ENCODE measurements at regions not wholly inside any gene's neighbourhood (a gene's known extent, or its start where the extent isn't known, plus 50 kb on each side); places are given as distances from the start of the nearest gene placed in this dataset.
"Not testable (repeated sequence)": the region's sequence is repeated elsewhere in the genome, so short reads cannot be mapped to it uniquely, and the experiment has no call there.

DNA sequence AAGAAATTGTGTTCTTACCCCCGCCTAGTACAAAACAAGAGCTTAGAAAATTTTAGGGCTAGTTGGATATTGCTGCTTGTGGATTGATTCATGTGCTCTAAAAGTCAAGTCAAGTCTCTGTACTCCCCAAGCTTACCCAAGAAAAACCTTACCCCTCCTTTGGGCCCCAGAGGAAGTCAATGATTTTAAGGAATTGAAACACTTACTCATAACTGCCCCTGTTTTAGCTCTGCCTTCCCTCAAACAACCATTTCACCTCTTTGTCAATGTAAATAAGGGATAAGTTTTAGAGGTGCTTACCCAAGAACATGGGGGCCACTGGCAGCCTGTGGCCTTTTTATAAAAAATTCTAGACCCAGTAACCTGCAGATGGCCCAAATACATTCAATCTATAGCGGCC lies 136.6 kb upstream of the RMP24 start:
- FAIRE-seq (no peak), DNase-seq (ENCODE audit: insufficient read length, low spot score) (no peak)
- TF ChIP-seq, protein P1, sequence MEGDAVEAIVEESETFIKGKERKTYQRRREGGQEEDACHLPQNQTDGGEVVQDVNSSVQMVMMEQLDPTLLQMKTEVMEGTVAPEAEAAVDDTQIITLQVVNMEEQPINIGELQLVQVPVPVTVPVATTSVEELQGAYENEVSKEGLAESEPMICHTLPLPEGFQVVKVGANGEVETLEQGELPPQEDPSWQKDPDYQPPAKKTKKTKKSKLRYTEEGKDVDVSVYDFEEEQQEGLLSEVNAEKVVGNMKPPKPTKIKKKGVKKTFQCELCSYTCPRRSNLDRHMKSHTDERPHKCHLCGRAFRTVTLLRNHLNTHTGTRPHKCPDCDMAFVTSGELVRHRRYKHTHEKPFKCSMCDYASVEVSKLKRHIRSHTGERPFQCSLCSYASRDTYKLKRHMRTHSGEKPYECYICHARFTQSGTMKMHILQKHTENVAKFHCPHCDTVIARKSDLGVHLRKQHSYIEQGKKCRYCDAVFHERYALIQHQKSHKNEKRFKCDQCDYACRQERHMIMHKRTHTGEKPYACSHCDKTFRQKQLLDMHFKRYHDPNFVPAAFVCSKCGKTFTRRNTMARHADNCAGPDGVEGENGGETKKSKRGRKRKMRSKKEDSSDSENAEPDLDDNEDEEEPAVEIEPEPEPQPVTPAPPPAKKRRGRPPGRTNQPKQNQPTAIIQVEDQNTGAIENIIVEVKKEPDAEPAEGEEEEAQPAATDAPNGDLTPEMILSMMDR (IDR thresholded peaks at IDR 0.05; ENCODE audit: insufficient read depth, missing control alignments) = no peak

GRCh38 chr18:35836932-35837331 lies 135.5 kb upstream of the RMP24 start:
- DNase-seq (ENCODE audit: insufficient read length, low spot score) = no peak
- no peak for FAIRE-seq
- TF ChIP-seq, protein P1 (IDR thresholded peaks at IDR 0.05; ENCODE audit: insufficient read depth, missing control alignments) = no peak

GRCh38 chr18:35837922-35838496 lies 134.5 kb upstream of the RMP24 start:
- FAIRE-seq (no peak), DNase-seq (ENCODE audit: insufficient read length, low spot score) (no peak)
- TF ChIP-seq, protein P1 (IDR thresholded peaks at IDR 0.05; ENCODE audit: insufficient read depth, missing control alignments) = no peak

DNA sequence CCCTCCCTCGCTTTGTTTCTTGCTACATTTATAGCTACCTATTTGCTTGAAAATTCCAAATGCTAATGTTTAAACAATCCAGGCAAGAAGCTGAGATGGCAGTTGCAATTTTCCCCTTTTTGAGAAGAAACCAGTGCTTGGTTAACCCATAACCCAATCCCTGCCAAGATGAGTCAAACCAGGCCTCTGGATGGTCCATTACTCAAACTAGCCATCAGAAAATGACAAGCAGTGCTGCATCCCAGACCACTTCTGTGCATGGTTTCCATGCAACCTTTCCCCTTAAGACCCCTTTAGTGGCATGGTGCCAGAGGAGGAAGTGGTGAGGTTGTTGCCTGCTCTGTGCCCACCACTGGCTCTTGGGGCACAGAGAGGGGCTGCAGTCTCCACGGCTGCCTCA lies 131.2 kb upstream of the RMP24 start:
- no peak for FAIRE-seq
- no peak for DNase-seq (ENCODE audit: insufficient read length, low spot score)
- TF ChIP-seq, protein P1 (IDR thresholded peaks at IDR 0.05; ENCODE audit: insufficient read depth, missing control alignments) = no peak

- FAIRE-seq (no peak), DNase-seq (ENCODE audit: insufficient read length, low spot score) (no peak)
- TF ChIP-seq, protein P1 (IDR thresholded peaks at IDR 0.05; ENCODE audit: insufficient read depth, missing control alignments) = no peak
These were observed 129.9 kb upstream of the RMP24 start for GRCh38 chr18:35842536-35842935.

DNA sequence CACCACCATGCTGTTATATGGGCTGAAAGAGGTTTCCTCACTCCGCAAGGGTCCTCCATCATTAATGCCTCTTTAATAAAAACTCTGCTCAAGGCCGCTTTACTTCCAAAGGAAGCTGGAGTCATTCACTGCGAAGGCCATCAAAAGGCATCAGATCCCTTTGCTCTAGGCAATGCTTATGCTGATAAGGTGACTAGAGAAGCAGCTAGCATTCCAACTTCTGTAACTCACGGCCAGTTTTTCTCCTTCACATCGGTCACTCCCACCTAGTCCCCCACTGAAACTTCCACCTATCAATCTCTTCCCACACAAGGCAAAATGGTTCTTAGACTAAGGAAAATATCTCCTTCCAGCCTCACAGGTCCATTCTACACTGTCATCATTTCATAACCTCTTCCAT lies 124.2 kb upstream of the RMP24 start:
- not testable (repeated sequence) for DNase-seq (ENCODE audit: insufficient read length, low spot score); FAIRE-seq

- FAIRE-seq; DNase-seq (ENCODE audit: insufficient read length, low spot score): not testable (repeated sequence)
These were observed 123.2 kb upstream of the RMP24 start for GRCh38 chr18:35849241-35849640.

GRCh38 chr18:35851286-35851970 lies 121.1 kb upstream of the RMP24 start:
- TF ChIP-seq, protein P1 (IDR thresholded peaks at IDR 0.05; ENCODE audit: insufficient read depth, missing control alignments) = no peak
- no peak for FAIRE-seq
- no peak for DNase-seq (ENCODE audit: insufficient read length, low spot score)

Measured in D721Med (cell line).